ENCODE measurements at regions not wholly inside any gene's neighbourhood (a gene's known extent, or its start where the extent isn't known, plus 50 kb on each side); places are given as distances from the start of the nearest gene placed in this dataset.

- CTCF ChIA-PET, result no interaction called here
- peaks cover 20% of the 10 kb centered on the region for H3K4me1 ChIP-seq (replicated peaks; ENCODE audit: insufficient read depth)
Measured at GRCh38 chr17:5823219-5823618, 238.9 kb upstream of the NLRP1 start.

GRCh38 chr17:5825717-5826330 is 241.5 kb upstream of the NLRP1 start:
- TF ChIP-seq CTCF (conservative IDR thresholded peaks at IDR 0.05) (no peak), EZH2 (IDR thresholded peaks at IDR 0.05; ENCODE audit: low read depth) (no peak)
- Histone ChIP-seq H3K27me3 (ENCODE audit: insufficient read depth, low read depth) (peaks cover 4% of the 10 kb centered on the region; the same call in 1 of the 2 replicates), H3K4me3 (no peak overlapping the region), H3K27ac (peak overlapping the region; percentile 22; the same call in 1 of the 2 replicates), H3K4me2 (no peak overlapping the region), H3F3A (ENCODE audit: insufficient read depth, low read depth) (no peaks in the 10 kb centered on the region), H3K79me2 (ENCODE audit: low read depth) (no peaks in the 10 kb centered on the region), H4K20me1 (ENCODE audit: insufficient read depth) (no peaks in the 10 kb centered on the region), H2AFZ (no peak overlapping the region), H3K36me3 (ENCODE audit: low read depth) (no peaks in the 10 kb centered on the region), H3K9me2 (ENCODE audit: insufficient read depth) (no peaks in the 10 kb centered on the region), H3K4me1 (replicated peaks; ENCODE audit: insufficient read depth) (peaks cover 18% of the 10 kb centered on the region), H3K9me3 (ENCODE audit: insufficient read depth, low read depth) (no peaks in the 10 kb centered on the region)
- intact Hi-C loops (cut with micrococcal nuclease; ENCODE audit: unreplicated experiment), result no loop called here
- CTCF ChIA-PET, result no interaction called here
- no TSS peak for BruUV-seq (replicated peaks)
- no peak for DNase-seq
- POLR2A ChIA-PET (ENCODE audit: unreplicated experiment), result interaction anchor here (0.7 kb wide), 1 partner anchor 9 kb away, joined by 9 read pairs; no protein-coding TSS in a partner anchor

More at GRCh38 chr17:5823219-5823618, 238.9 kb upstream of the NLRP1 start:
- no peak overlapping the region for H2AFZ ChIP-seq
- TF ChIP-seq EZH2 (IDR thresholded peaks at IDR 0.05; ENCODE audit: low read depth), result no peak
- TF ChIP-seq CTCF (conservative IDR thresholded peaks at IDR 0.05), result no peak
- H3K27ac ChIP-seq, result no peak overlapping the region
- H3K4me3 ChIP-seq, result no peak overlapping the region
- intact Hi-C loops (cut with micrococcal nuclease; ENCODE audit: unreplicated experiment), result no loop called here
- no TSS peak for BruUV-seq (replicated peaks)
- no peak for DNase-seq
- no peak overlapping the region for H3K4me2 ChIP-seq
- no peaks in the 10 kb centered on the region for H3K36me3 ChIP-seq (ENCODE audit: low read depth)
- H3K27me3 ChIP-seq (ENCODE audit: insufficient read depth, low read depth), result peaks cover 4% of the 10 kb centered on the region; the same call in 1 of the 2 replicates
- H3K79me2 ChIP-seq (ENCODE audit: low read depth), result no peaks in the 10 kb centered on the region
- POLR2A ChIA-PET (ENCODE audit: unreplicated experiment), result no interaction called here
- no peaks in the 10 kb centered on the region for H3K9me2 ChIP-seq (ENCODE audit: insufficient read depth)
- H3K9me3 ChIP-seq (ENCODE audit: insufficient read depth, low read depth), result no peaks in the 10 kb centered on the region
- H3F3A ChIP-seq (ENCODE audit: insufficient read depth, low read depth), result no peaks in the 10 kb centered on the region
- H4K20me1 ChIP-seq (ENCODE audit: insufficient read depth), result no peaks in the 10 kb centered on the region

DNA sequence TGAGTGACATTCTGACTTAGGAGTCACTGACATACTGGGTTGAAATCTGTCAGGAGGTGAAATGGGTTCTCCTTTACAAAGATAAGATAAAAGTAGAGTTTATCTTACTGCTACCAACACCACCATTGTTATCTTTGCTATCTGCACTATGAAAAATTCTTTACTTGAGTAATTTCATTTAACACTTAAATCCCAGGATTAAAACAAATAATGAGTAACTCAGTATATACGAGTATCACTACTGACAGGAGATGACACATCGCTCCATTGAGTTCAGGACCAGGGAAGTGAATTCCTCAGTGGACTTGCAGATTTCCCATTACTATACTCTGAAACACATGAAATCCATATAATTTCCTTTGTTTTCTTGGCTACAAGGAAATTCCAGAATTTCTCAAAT is 242.1 kb upstream of the NLRP1 start:
- no peak overlapping the region for H2AFZ ChIP-seq
- no peak for DNase-seq
- POLR2A ChIA-PET (ENCODE audit: unreplicated experiment), result no interaction called here
- intact Hi-C loops (cut with micrococcal nuclease; ENCODE audit: unreplicated experiment), result no loop called here
- H3K79me2 ChIP-seq (ENCODE audit: low read depth), result no peaks in the 10 kb centered on the region
- H4K20me1 ChIP-seq (ENCODE audit: insufficient read depth), result no peaks in the 10 kb centered on the region
- CTCF ChIA-PET, result no interaction called here
- H3K9me3 ChIP-seq (ENCODE audit: insufficient read depth, low read depth), result no peaks in the 10 kb centered on the region
- no peaks in the 10 kb centered on the region for H3K36me3 ChIP-seq (ENCODE audit: low read depth)
- no peak overlapping the region for H3K4me2 ChIP-seq
- no peaks in the 10 kb centered on the region for H3F3A ChIP-seq (ENCODE audit: insufficient read depth, low read depth)
- peaks cover 4% of the 10 kb centered on the region; the same call in 1 of the 2 replicates for H3K27me3 ChIP-seq (ENCODE audit: insufficient read depth, low read depth)
- no TSS peak for BruUV-seq (replicated peaks)
- H3K9me2 ChIP-seq (ENCODE audit: insufficient read depth), result no peaks in the 10 kb centered on the region
- H3K4me1 ChIP-seq (replicated peaks; ENCODE audit: insufficient read depth), result peaks cover 13% of the 10 kb centered on the region
- H3K27ac ChIP-seq, result 0 out of 2 replicates have a peak overlapping the region, but pooled peaks have one; percentile 22
- H3K4me3 ChIP-seq, result no peak overlapping the region
- TF ChIP-seq EZH2 (IDR thresholded peaks at IDR 0.05; ENCODE audit: low read depth) (no peak), CTCF (conservative IDR thresholded peaks at IDR 0.05) (no peak)
